ENCODE measurements at regions not wholly inside any gene's neighbourhood (a gene's known extent, or its start where the extent isn't known, plus 50 kb on each side); places are given as distances from the start of the nearest gene placed in this dataset.
"Not testable (repeated sequence)": the region's sequence is repeated elsewhere in the genome, so short reads cannot be mapped to it uniquely, and the experiment has no call there.

DNA sequence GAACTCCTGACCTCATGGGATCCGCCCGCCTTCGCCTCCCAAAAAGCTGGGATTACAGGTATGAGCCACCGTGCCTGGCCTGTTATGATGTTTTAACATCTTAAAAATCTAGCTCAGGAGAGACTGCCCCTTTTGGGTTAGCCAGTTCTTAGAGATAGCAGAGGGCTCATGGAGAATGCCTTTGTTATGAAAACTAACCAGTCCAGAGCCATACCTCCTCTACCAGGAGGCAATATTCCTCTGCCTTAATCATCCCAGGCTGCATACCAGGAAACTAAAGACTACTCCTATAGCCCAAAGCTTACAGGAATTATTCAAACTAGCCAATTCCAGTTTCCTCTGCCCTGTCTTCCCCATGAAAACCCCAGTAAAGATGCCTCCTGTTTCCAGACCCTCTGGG is 96.0 kb upstream of the MDM1 start:
- no peak for DNase-seq

DNA sequence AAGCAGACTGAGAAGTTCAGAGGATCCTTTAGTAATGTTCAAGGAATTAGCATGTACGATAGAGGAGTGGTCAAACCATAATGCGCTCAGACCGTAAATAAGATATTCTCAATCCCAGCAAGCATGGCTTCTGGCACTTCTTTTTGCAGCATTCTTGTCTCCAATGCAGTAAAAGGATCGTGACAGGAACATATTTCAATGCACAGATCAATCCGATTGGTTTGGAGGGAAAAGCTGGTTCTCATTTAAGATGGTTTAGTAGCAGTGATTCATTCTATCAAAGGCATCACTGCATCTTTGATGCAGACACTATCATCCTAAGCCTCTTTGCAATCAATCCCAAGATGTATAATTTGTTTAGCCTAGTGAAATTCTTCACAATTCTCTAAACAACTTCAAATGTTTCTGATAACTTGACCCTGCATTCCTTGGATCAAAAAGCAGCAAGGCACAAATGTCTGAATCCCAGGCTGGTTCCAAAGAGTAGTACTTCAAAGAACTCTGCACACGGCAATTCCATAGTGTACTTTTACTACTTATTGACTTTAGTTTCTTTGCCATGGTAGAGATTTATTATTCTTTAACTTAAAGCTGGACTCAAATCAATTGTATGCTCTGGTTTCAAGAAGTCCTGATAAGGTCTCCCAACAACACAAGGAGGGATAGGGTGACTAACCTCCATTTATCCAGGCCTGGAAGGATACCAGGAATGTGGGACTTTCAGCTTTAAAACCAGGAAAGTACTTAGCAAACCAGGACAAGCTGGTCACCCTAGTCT is 96.8 kb upstream of the MDM1 start:
- DNase-seq: no peak

DNA sequence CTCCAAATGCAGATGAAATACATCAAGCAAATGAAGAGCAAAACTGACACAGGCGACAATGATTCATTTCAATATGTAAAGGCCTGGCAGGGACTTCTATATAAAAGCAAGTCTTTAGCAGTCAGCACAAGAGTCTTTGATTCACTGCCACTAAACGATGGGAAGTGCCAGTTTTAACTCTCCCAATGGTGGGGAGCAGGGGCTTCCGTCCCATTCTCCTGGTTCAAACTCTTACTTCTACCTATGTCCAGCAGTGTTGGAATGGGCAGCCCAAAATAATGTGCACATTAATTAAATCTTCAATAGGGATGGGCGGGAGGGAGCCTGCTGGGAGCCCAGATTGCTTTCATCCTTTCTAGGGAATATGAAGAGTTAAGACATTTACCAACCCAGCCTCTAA is 97.5 kb upstream of the MDM1 start:
- no peak for DNase-seq

DNA sequence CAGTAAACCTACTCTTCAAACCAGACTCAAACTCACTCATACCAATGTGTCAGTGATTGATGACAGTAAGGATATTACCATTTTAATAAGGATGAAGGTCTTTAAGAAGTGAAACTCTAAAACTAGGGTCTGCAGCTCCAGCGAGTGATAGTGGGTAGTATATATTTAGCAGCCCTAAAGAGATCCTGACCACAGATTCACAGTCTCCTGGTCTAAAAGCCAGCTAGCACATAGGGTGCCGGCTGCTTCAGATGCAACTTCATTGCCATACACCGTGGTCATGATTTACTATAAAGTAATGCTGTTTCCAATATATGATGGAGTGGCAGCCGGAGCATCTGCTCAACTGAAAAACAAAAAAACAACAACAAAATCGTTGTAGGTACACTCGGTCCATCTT is 99.6 kb upstream of the MDM1 start:
- no peak for DNase-seq

GRCh38 chr12:68432622-68433021 is 100.5 kb upstream of the MDM1 start:
- no peak for DNase-seq

DNA sequence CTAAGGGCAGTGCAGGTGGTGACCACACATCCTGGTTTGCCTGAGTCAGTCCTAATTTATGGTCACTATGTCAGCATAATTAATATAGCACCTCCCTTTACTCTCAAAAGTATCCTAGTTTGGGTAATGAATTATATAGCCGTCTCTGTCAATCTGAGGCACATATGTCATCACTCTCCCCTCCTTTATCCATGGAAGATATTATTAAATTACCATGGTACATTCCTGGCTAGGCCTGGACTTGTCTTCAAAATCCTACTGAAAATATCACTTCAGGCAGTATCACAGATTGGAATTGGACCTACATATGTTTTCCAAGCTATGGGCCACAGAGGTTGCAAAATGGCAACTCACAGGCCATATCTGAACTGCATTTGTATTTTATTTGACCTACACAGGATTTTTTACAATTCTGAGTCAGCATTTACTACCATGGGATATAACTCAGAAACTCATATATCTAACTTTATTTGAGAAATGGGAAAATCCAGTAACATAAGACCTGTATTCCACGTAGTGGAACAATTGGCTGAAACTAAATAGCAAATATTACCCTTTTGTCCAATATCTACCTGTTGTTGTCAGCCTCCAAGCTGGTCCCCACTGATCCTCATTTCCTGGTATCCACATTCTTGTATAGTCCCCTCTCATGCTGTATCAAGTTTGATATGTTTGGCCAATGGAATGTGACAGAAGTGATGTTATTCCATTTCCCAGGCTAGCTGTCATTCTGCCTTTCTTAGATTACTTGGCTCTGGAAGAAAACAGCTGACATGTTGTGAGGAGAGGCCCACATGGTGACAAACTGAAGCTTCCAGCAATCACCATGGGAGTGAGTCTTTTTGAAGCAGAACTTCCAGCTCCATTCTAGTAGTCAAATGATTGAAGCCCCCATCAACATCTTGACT is 102.5 kb upstream of the MDM1 start:
- no peak for DNase-seq

GRCh38 chr12:68435299-68435637 is 103.1 kb upstream of the MDM1 start:
- DNase-seq: no peak

GRCh38 chr12:68435816-68436215 is 103.7 kb upstream of the MDM1 start:
- no peak for DNase-seq

DNA sequence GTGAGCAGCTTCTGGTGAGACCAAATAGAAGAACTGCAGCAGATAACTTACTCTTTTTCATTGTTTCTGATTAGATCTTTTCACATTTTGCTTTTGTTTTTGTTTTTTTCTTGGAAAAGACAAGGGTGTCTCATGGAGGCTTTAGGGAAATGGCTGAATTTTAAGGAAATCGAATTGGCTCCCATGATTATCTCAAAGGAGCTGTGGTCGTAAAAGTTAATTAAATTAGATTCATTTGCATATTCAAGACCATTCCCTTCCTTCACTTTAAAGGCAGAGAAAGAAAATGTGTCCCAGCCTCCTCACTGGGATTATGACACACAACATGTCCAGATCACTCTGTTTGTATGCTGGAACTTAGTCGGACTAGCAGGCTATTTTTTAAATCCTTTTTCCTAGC is 106.4 kb upstream of the MDM1 start:
- no peak for DNase-seq

- DNase-seq: no peak
These were observed 107.3 kb upstream of the MDM1 start for GRCh38 chr12:68439368-68440045.

DNA sequence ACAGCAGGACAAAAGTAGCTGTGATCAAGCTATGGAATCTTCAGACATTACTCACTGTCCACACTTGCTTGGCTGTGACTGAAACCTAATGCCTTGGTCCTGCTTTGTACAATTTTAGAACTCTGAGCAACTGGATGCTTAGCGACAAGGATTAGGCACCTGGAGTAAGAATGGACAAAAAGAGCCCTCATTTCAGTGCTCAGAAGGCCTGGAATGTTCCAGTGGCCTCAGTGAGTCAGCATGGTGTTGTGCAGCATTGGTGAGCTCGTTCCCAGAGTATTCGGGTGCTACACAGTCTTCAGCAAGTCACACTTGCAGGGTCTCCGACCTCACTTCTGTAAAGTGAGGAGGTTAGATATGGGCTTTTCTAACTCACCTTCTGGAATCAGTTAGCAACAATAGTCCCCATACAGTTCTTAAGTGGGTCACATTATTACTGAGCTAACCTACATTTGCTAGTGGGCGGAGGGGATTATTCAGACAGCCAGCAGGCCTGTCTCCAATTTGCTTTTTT is 108.0 kb upstream of the MDM1 start:
- no peak for DNase-seq

GRCh38 chr12:68441167-68441566 is 109.0 kb upstream of the MDM1 start:
- DNase-seq: no peak

DNA sequence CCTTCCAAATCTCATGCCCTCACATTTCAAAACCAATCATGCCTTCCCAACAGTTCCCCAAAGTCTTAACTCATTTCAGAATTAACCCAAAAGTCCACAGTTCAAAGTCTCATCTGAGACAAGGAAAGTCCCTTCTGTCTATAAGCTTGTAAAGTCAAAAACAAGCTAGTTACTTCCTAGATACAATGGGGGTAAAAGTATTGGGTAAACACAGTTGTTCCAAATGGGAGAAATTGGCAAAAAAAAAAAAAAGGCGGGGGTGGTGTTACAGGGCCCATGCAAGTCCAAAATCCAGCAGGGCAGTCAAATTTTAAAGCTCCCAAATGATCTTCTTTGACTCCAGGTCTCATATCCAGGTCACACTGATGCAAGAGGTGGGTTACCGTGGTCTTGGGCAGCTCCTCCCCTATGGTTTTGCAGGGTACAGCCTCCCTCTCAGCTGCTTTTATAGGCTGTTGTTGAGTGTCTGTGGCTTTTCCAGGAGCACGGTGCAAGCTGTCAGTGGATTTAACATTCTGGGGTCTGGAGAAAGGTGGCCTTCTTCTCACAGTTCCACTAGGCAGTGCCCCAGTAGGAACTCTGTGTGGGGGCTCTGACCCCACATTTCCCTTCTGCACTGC is 110.3 kb upstream of the MDM1 start:
- DNase-seq: not testable (repeated sequence)

DNA sequence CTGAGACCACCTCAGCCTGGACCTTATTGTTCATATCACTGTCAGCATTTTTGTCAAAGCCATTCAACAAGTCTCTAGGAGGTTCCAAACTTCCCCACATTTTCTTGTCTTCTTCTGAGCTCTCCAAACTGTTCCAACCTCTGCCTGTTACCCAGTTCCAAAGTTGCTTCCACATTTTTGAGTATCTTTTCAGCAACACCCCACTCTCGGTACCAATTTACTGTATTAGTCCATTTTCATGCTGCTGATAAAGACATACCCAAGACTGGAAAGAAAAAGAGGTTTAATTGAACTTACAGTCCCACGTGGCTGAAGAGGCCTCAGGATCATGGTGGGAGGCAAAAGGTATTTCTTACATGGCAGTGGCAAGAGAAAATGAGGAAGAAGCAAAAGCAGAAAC is 111.5 kb upstream of the MDM1 start:
- DNase-seq: not testable (repeated sequence)

- no peak for DNase-seq
These were observed 113.7 kb upstream of the MDM1 start for GRCh38 chr12:68445824-68446223.

GRCh38 chr12:68446384-68446783 is 114.2 kb upstream of the MDM1 start:
- DNase-seq: no peak

GRCh38 chr12:68446901-68447796 is 115.0 kb upstream of the MDM1 start:
- no peak for DNase-seq

DNA sequence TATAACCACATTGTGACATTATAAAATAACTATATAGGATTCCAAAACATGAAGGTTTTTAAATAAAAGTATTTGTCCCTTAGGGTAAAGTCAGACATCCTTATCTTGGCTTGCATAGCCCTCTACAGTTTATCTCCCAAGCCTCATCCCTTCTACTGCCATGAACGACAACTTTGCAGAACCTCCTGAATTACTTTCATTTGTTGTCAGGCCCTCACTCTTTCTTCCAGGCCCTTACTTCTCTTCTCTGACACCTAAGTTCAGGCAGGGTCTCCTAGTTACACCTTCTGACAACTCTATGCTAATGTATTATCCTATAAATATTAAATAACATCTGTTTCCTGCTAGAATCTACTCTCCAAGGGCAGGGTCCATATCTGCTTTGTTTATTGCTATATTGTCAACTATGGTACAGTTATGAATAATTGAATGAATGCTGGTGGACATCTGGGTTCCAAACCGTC is 115.7 kb upstream of the MDM1 start:
- no peak for DNase-seq

GRCh38 chr12:68449196-68449595 is 117.0 kb upstream of the MDM1 start:
- DNase-seq: no peak

- no peak for DNase-seq
These were observed 118.7 kb upstream of the MDM1 start for GRCh38 chr12:68450947-68451260.

DNA sequence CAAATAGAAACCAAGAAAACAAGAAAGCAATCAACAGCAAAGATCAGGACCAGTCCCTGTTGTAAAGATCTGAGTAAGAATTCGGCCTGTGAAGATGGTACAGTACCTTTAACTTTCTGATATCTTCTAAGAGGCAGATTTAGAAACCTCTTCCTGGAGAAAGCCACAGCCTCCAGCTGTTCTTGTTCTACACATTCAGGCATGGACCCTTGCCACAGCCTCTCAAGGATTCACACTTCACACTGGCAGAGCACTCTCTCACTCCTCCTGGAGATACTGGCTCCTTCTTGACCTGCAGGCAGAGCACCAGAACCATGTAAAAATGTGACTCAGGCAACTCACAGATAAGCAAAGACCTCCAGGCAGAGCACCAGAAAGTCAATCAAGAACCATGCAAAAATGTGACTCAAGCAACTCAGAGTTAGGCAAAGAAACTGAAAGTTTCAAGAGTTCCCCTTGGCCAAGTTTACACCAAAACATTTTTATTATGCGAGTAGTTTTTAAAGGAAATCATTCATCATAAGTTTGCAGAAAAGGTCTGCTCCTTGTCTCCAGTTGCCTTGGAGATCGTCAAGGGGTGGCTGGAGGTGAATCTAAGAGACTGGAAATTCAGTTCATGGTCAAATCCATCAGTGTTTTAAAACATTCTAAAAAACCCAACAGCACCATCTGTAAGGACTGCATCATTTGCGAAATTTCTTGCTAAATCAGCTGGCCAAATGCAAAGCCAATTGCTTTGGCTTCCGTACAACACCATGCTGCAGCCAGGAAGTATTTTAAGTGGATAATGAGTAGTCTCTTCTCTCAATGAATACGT is 119.3 kb upstream of the MDM1 start:
- peak in 1 of 2 experiments; percentile 18 for DNase-seq

Data from activated CD4-positive, alpha-beta T cell treated with anti-CD3 and anti-CD28 coated beads, Interleukin-2, amount 50 U/mL, for 4 hours (primary cell).